Panc1 (cell line): ENCODE measurements at regions not wholly inside any gene's neighbourhood (a gene's known extent, or its start where the extent isn't known, plus 50 kb on each side); places are given as distances from the start of the nearest gene placed in this dataset.

Experiments used
- ATAC-seq: fragments of 200-7000 bp; cut with Tn5 transposase; 2 replicates; pipeline ENCODE4 v1.9.1; 2020; ENCODE audit warnings: mild to moderate bottlenecking, moderate library complexity
- BruUV-seq: library from RNA; stranded (reverse); fragments of 400-500 nt; replicated peaks from 2 replicates; lab custom pipeline; 2021; lab: Mats Ljungman, UMichigan
- CTCF ChIA-PET: fragments of 300-600 bp; sonication (Branson Sonifier 250); formaldehyde crosslinking; loops from one replicate; lab custom pipeline; 2022; ENCODE audit warnings: antibody characterized with exemption; lab: Charles Lee
- POLR2A ChIA-PET: fragments of 300-600 bp; sonication (Branson Sonifier 250); formaldehyde crosslinking; loops from one replicate; lab custom pipeline; 2022; ENCODE audit warnings: antibody characterized with exemption; lab: Charles Lee
- DNase-seq: peaks from one replicate; pipeline ENCODE4 v3.0.0-alpha.2; 2010; ENCODE audit warnings: low read depth, low spot score
- H3K27ac ChIP-seq: 2 replicates; pipeline ENCODE4 v1.5.1; 2011; ENCODE audit warnings: mild to moderate bottlenecking, low read length, inconsistent platforms
- H3K27me3 ChIP-seq: fragments of 200-500 bp; sonication (Bioruptor generic); 2 replicates; pipeline ENCODE4 v1.6.0; 2014; ENCODE audit warnings: low read length, inconsistent platforms; ENCODE audit not compliant: control insufficient read depth, insufficient read depth
- H3K36me3 ChIP-seq: fragments of 200-500 bp; sonication (Bioruptor generic); 2 replicates; pipeline ENCODE4 v1.5.1; 2014; ENCODE audit warnings: inconsistent platforms, mild to moderate bottlenecking, low read length, moderate library complexity; ENCODE audit not compliant: control insufficient read depth, insufficient read depth
- H3K4me1 ChIP-seq: 2 replicates; pipeline ENCODE4 v1.5.1; 2011; ENCODE audit warnings: inconsistent platforms, mild to moderate bottlenecking, low read length, moderate library complexity; ENCODE audit not compliant: control insufficient read depth, insufficient read depth
- H3K4me3 ChIP-seq, 2 experiments: 2 replicates each; pipeline ENCODE4 v1.5.1; 2011 to 2012; ENCODE audit warnings: low read depth in 2 of 2, low read length in 2 of 2, mild to moderate bottlenecking in 2 of 2, inconsistent platforms in 1 of 2, moderate library complexity in 1 of 2
- H3K9me3 ChIP-seq: fragments of 200-500 bp; sonication (Bioruptor generic); 2 replicates; pipeline ENCODE4 v1.5.1; 2014; ENCODE audit warnings: low read depth, mild to moderate bottlenecking, inconsistent platforms, low read length, moderate library complexity; ENCODE audit not compliant: control insufficient read depth, insufficient read depth
- CTCF ChIP-seq: fragments of 450-650 bp; IDR thresholded peaks from 2 replicates; pipeline ENCODE4 v1.5.1; 2017; ENCODE audit warnings: mild to moderate bottlenecking
- POLR2AphosphoS5 ChIP-seq: IDR thresholded peaks from 2 replicates; pipeline ENCODE4 v1.6.1; 2012; ENCODE audit warnings: mild to moderate bottlenecking, low read depth, low read length, moderate library complexity
- REST ChIP-seq, 2 experiments: IDR thresholded peaks; 2 replicates each; pipeline ENCODE4 v1.6.1; 2011 to 2012; ENCODE audit warnings: low read depth in 2 of 2, control low read depth in 1 of 2, low read length in 1 of 2, mild to moderate bottlenecking in 1 of 2, moderate library complexity in 1 of 2; ENCODE audit not compliant: insufficient read depth in 1 of 2
- SIN3A ChIP-seq: IDR thresholded peaks from 2 replicates; pipeline ENCODE4 v1.6.1; 2012; ENCODE audit warnings: low read depth, mild to moderate bottlenecking, low read length, moderate library complexity, borderline replicate concordance; ENCODE audit not compliant: insufficient read depth
- TCF7L2 ChIP-seq: IDR thresholded peaks from 2 replicates; pipeline ENCODE4 v1.6.1; 2011; ENCODE audit warnings: mild to moderate bottlenecking, low read depth, low read length, inconsistent platforms
- in situ Hi-C: cut with HindIII; loops from 2 replicates; pipeline ENCODE4 v1.10.0; 2016; ENCODE audit warnings: low sequenced_read_pairs, low pct_unique_long_range_greater_than_20kb
- intact Hi-C: fragments of 100-400 bp; cut with micrococcal nuclease; formaldehyde crosslinking; loops from one replicate; pipeline ENCODE4 v1.10.0; 2022; ENCODE audit not compliant: unreplicated experiment

- CTCF ChIA-PET, result interaction anchor here (0.8 kb wide), 1 partner anchor 15 kb away, joined by 3 read pairs; no protein-coding TSS in a partner anchor
- H3K27ac ChIP-seq, result no peak overlapping the region
- in situ Hi-C loops, result no loop called here
- no peak for DNase-seq
- H3K27me3 ChIP-seq, result no peaks in the 10 kb centered on the region
- no TSS peak for BruUV-seq
- H3K4me3 ChIP-seq, result no peak overlapping the region
- no peaks in the 10 kb centered on the region for H3K9me3 ChIP-seq
- ATAC-seq, result 0 out of 2 replicates have a peak, but pooled peaks have one; percentile 42
- intact Hi-C loops, result no loop called here
- H3K36me3 ChIP-seq, result no peaks in the 10 kb centered on the region
- TF ChIP-seq TCF7L2 (no peak), POLR2AphosphoS5 (no peak), SIN3A (no peak), CTCF (no peak), REST (IDR thresholded peaks at IDR 0.05; ENCODE audit: insufficient read depth in 1 of 2, low read depth in 2 of 2, low read length in 1 of 2) (no peak)
- no peaks in the 10 kb centered on the region for H3K4me1 ChIP-seq
- POLR2A ChIA-PET, result no interaction called here
Measured at GRCh38 chr5:14988223-14988622, 116.6 kb upstream of the ANKH start.

- Histone ChIP-seq H3K27ac (no peak overlapping the region), H3K27me3 (no peaks in the 10 kb centered on the region), H3K4me3 (no peak overlapping the region), H3K36me3 (no peaks in the 10 kb centered on the region), H3K9me3 (no peaks in the 10 kb centered on the region), H3K4me1 (no peaks in the 10 kb centered on the region)
- BruUV-seq, result no TSS peak
- in situ Hi-C loops (no loop called here), intact Hi-C loops (no loop called here)
- POLR2A ChIA-PET, result no interaction called here
- no peak for DNase-seq
- TF ChIP-seq REST (IDR thresholded peaks at IDR 0.05; ENCODE audit: insufficient read depth in 1 of 2, low read depth in 2 of 2, low read length in 1 of 2) (no peak), SIN3A (no peak), CTCF (no peak), TCF7L2 (no peak), POLR2AphosphoS5 (no peak)
- CTCF ChIA-PET, result interaction anchor here (0.7 to 1.3 kb wide), 2 partner anchors 17 to 172 kb away, joined by 3 to 4 read pairs; no protein-coding TSS in a partner anchor
- no peak for ATAC-seq
Measured at GRCh38 chr5:14986413-14986812, 114.8 kb upstream of the ANKH start.
